Neural cell (in vitro differentiated cells): ENCODE measurements at regions not wholly inside any gene's neighbourhood (a gene's known extent, or its start where the extent isn't known, plus 50 kb on each side); places are given as distances from the start of the nearest gene placed in this dataset.

Experiments
- H2AFZ ChIP-seq: fragments of 200-600, 300-800 bp; sonication (generic), shearing (Covaris generic); 2 replicates; pipeline ENCODE4 v1.6.0; 2014; ENCODE audit warnings: low read depth, mild to moderate bottlenecking, antibody characterized with exemption, low read length, moderate library complexity
- H3F3A ChIP-seq: fragments of 200-600 bp; shearing (Covaris generic); 2 replicates; pipeline ENCODE4 v1.6.1; 2016; ENCODE audit warnings: mild to moderate bottlenecking, moderate library complexity, mixed read lengths, antibody characterized with exemption, low read length; ENCODE audit not compliant: insufficient read depth, poor library complexity, severe bottlenecking
- H3K27ac ChIP-seq: fragments of 200-600, 300-800 bp; sonication (generic), shearing (Covaris generic); 2 replicates; pipeline ENCODE4 v1.5.1; 2014; ENCODE audit warnings: mild to moderate bottlenecking, low read length, moderate library complexity
- H3K27me3 ChIP-seq: fragments of 300-800, 200-600 bp; sonication (generic), shearing (Covaris generic); 2 replicates; pipeline ENCODE4 v1.6.0; 2014; ENCODE audit warnings: mild to moderate bottlenecking, low read depth, low read length, moderate library complexity; ENCODE audit not compliant: insufficient read depth
- H3K36me3 ChIP-seq: fragments of 300-800, 200-600 bp; sonication (generic), shearing (Covaris generic); 2 replicates; pipeline ENCODE4 v1.5.1; 2014; ENCODE audit warnings: mild to moderate bottlenecking, antibody characterized with exemption, low read length, moderate library complexity; ENCODE audit not compliant: insufficient read depth
- H3K4me2 ChIP-seq: fragments of 300-800, 200-600 bp; sonication (generic), shearing (Covaris generic); 2 replicates; pipeline ENCODE4 v1.6.0; 2014; ENCODE audit warnings: mild to moderate bottlenecking, low read length
- H3K4me3 ChIP-seq: fragments of 300-800, 200-600 bp; sonication (generic), shearing (Covaris generic); 2 replicates; pipeline ENCODE4 v1.5.1; 2014; ENCODE audit warnings: mild to moderate bottlenecking, low read length, moderate library complexity
- H3K79me2 ChIP-seq: fragments of 200-600 bp; shearing (Covaris generic); replicated peaks from 2 replicates; pipeline ENCODE4 v1.6.0; 2014; ENCODE audit warnings: mild to moderate bottlenecking, low read length, moderate library complexity; ENCODE audit not compliant: insufficient read depth
- H3K9ac ChIP-seq: fragments of 300-800, 200-600 bp; sonication (generic), shearing (Covaris generic); 2 replicates; pipeline ENCODE4 v1.6.1; 2016; ENCODE audit warnings: mild to moderate bottlenecking, low read length, mixed read lengths
- H3K9me2 ChIP-seq: fragments of 200-600 bp; shearing (Covaris generic); 2 replicates; pipeline ENCODE4 v1.6.1; 2016; ENCODE audit warnings: mild to moderate bottlenecking, low read length, mixed read lengths; ENCODE audit not compliant: insufficient read depth
- H3K9me3 ChIP-seq: fragments of 200-600, 300-800 bp; sonication (generic), shearing (Covaris generic); 2 replicates; pipeline ENCODE4 v1.6.1; 2016; ENCODE audit warnings: mild to moderate bottlenecking, mixed run types, low read length, moderate library complexity, mixed read lengths
- H4K20me1 ChIP-seq: fragments of 200-600 bp; shearing (Covaris generic); 2 replicates; pipeline ENCODE4 v1.6.1; 2016; ENCODE audit warnings: mild to moderate bottlenecking, mixed run types; ENCODE audit not compliant: insufficient read depth
- EP300 ChIP-seq: fragments of 450-650 bp; conservative IDR thresholded peaks from 2 replicates; pipeline ENCODE4 v1.6.1; 2014; ENCODE audit warnings: antibody characterized with exemption, mild to moderate bottlenecking, moderate library complexity; ENCODE audit not compliant: poor library complexity, severe bottlenecking
- EZH2 ChIP-seq: fragments of 200-600, 300-800 bp; shearing (Covaris generic), sonication (generic); IDR thresholded peaks from 2 replicates; pipeline ENCODE4 v1.6.1; 2014; ENCODE audit warnings: antibody characterized with exemption, low read length, borderline replicate concordance, mild to moderate bottlenecking; ENCODE audit not compliant: insufficient read depth, poor library complexity, severe bottlenecking
- MXI1 ChIP-seq: fragments of 450-650 bp; conservative IDR thresholded peaks from 2 replicates; pipeline ENCODE4 v1.6.1; 2014; ENCODE audit warnings: antibody characterized with exemption, mild to moderate bottlenecking; ENCODE audit not compliant: poor library complexity, severe bottlenecking
- POLR2AphosphoS5 ChIP-seq: IDR thresholded peaks from 2 replicates; pipeline ENCODE4 v1.6.1; 2012
- RAD21 ChIP-seq: fragments of 450-650 bp; conservative IDR thresholded peaks from 2 replicates; pipeline ENCODE4 v1.6.1; 2014; ENCODE audit warnings: antibody characterized with exemption, mild to moderate bottlenecking, moderate library complexity
- REST ChIP-seq: IDR thresholded peaks from 2 replicates; pipeline ENCODE4 v1.6.1; 2012; ENCODE audit warnings: borderline replicate concordance
- SMC3 ChIP-seq: fragments of 450-650 bp; conservative IDR thresholded peaks from 2 replicates; pipeline ENCODE4 v1.6.1; 2014; ENCODE audit warnings: antibody characterized with exemption, mild to moderate bottlenecking, moderate library complexity; ENCODE audit not compliant: poor library complexity
- TAF1 ChIP-seq: IDR thresholded peaks from 2 replicates; pipeline ENCODE4 v1.6.1; 2012; ENCODE audit warnings: low read depth
- TF ChIP-seq, protein P1 (sequence below): fragments of 450-650 bp; IDR thresholded peaks from 2 replicates; pipeline ENCODE4 v1.5.1; 2014; ENCODE audit warnings: antibody characterized with exemption, mild to moderate bottlenecking, moderate library complexity; ENCODE audit not compliant: poor library complexity, severe bottlenecking

DNA sequence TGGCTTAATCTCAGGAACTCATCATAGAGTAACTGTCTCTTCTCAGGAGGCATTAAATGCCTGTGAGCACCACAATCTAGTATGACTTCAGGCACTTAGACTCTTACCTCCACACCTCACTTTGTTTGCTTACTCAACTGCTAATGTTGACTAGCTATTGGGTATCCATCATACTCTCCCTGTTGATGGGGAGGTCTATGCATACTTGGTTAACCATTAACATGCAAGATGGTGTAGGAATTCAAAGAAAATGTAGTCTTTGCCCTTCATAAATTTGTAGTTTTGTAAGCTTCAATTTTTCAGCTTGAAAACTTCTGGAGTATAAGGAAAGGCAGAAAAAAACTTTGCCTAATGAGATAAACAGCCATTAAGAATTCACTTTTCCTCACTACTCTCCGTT lies 501.0 kb upstream of the MARCKS start:
- no peak overlapping the region for H3K4me2 ChIP-seq
- H3K9ac ChIP-seq, result no peak overlapping the region
- no peak overlapping the region for H2AFZ ChIP-seq
- no peaks in the 10 kb centered on the region for H3K79me2 ChIP-seq
- no peak overlapping the region for H3K27ac ChIP-seq
- TF ChIP-seq, protein P1, sequence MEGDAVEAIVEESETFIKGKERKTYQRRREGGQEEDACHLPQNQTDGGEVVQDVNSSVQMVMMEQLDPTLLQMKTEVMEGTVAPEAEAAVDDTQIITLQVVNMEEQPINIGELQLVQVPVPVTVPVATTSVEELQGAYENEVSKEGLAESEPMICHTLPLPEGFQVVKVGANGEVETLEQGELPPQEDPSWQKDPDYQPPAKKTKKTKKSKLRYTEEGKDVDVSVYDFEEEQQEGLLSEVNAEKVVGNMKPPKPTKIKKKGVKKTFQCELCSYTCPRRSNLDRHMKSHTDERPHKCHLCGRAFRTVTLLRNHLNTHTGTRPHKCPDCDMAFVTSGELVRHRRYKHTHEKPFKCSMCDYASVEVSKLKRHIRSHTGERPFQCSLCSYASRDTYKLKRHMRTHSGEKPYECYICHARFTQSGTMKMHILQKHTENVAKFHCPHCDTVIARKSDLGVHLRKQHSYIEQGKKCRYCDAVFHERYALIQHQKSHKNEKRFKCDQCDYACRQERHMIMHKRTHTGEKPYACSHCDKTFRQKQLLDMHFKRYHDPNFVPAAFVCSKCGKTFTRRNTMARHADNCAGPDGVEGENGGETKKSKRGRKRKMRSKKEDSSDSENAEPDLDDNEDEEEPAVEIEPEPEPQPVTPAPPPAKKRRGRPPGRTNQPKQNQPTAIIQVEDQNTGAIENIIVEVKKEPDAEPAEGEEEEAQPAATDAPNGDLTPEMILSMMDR, result no peak
- TF ChIP-seq EP300 (no peak), EZH2 (no peak), TAF1 (no peak), SMC3 (no peak), RAD21 (no peak), REST (no peak), MXI1 (no peak), POLR2AphosphoS5 (no peak)
- no peaks in the 10 kb centered on the region for H3K9me3 ChIP-seq
- no peaks in the 10 kb centered on the region for H3K27me3 ChIP-seq
- no peaks in the 10 kb centered on the region for H3F3A ChIP-seq
- H3K9me2 ChIP-seq, result no peaks in the 10 kb centered on the region
- H4K20me1 ChIP-seq, result no peaks in the 10 kb centered on the region
- H3K4me3 ChIP-seq, result no peak overlapping the region
- H3K36me3 ChIP-seq, result no peaks in the 10 kb centered on the region

DNA sequence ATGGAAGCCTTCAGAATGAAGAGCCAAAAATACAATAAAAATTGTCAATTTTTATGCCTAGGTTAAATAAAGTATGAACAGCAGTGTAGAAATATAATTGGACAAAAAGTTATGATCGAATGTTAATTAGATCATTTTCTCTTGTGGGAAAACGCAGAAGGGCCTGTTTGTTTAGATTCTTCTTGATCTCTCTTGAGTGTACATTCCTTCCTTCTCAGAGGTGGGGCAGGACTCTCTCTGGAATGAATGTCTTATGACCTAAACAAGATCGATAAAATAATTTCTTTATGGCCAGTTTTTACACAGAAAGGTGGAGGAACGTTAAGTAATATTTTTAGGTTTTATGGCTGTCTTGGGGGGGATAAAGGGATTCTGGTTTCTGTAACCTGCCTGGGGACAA lies 500.1 kb upstream of the MARCKS start:
- TF ChIP-seq TAF1 (no peak), POLR2AphosphoS5 (no peak), RAD21 (no peak), EZH2 (no peak), REST (no peak)
- Histone ChIP-seq H3K79me2 (no peaks in the 10 kb centered on the region), H3F3A (no peaks in the 10 kb centered on the region), H3K4me3 (no peak overlapping the region), H3K9me2 (no peaks in the 10 kb centered on the region), H2AFZ (no peak overlapping the region), H3K9ac (no peak overlapping the region), H3K4me2 (no peak overlapping the region), H3K27me3 (no peaks in the 10 kb centered on the region), H3K27ac (no peak overlapping the region), H4K20me1 (no peaks in the 10 kb centered on the region), H3K9me3 (no peaks in the 10 kb centered on the region), H3K36me3 (no peaks in the 10 kb centered on the region)
